ENCODE measurements at regions not wholly inside any gene's neighbourhood (a gene's known extent, or its start where the extent isn't known, plus 50 kb on each side); places are given as distances from the start of the nearest gene placed in this dataset.

GRCh38 chr14:39733741-39734140, 301.5 kb upstream of the FBXO33 start:
- TF ChIP-seq, protein P1, sequence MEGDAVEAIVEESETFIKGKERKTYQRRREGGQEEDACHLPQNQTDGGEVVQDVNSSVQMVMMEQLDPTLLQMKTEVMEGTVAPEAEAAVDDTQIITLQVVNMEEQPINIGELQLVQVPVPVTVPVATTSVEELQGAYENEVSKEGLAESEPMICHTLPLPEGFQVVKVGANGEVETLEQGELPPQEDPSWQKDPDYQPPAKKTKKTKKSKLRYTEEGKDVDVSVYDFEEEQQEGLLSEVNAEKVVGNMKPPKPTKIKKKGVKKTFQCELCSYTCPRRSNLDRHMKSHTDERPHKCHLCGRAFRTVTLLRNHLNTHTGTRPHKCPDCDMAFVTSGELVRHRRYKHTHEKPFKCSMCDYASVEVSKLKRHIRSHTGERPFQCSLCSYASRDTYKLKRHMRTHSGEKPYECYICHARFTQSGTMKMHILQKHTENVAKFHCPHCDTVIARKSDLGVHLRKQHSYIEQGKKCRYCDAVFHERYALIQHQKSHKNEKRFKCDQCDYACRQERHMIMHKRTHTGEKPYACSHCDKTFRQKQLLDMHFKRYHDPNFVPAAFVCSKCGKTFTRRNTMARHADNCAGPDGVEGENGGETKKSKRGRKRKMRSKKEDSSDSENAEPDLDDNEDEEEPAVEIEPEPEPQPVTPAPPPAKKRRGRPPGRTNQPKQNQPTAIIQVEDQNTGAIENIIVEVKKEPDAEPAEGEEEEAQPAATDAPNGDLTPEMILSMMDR (IDR thresholded peaks at IDR 0.05; ENCODE audit: low read depth, low read length), result no peak
- Histone ChIP-seq H3K27ac (no peak overlapping the region), H3K36me3 (no peaks in the 10 kb centered on the region), H3K4me3 (ENCODE audit: low read depth, low read length) (no peak overlapping the region), H3K9me3 (ENCODE audit: severe bottlenecking) (no peaks in the 10 kb centered on the region), H3K27me3 (ENCODE audit: insufficient read depth, low read depth, severe bottlenecking) (peaks cover 2% of the 10 kb centered on the region)
- no peak for DNase-seq

DNA sequence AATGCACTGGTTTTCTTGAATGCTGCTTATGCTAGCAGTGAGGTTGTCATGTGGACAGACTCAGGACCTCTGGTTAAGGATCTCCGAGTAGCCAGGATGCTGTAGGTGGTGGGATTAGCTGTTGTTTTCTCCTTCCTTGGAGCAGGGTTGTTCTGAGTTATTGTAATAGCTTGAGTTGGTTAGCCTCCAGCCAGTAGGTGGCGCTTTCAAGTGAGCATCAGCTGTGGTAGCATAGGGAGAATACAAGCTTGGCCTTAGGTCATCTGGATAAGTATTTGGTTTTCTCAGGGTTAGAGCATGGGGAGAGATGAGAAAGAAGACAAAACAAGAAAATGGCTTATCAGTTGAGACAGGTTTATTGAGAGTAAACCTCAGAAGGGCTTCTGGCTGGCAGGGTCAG, 299.7 kb upstream of the FBXO33 start:
- H3K27ac ChIP-seq, result no peak overlapping the region
- no peaks in the 10 kb centered on the region for H3K36me3 ChIP-seq
- no peaks in the 10 kb centered on the region for H3K9me3 ChIP-seq (ENCODE audit: severe bottlenecking)
- TF ChIP-seq, protein P1 (IDR thresholded peaks at IDR 0.05; ENCODE audit: low read depth, low read length), result peak; percentile 59
- H3K27me3 ChIP-seq (ENCODE audit: insufficient read depth, low read depth, severe bottlenecking), result peaks cover 6% of the 10 kb centered on the region
- peak; percentile 22 for DNase-seq
- no peak overlapping the region for H3K4me3 ChIP-seq (ENCODE audit: low read depth, low read length)

DNA sequence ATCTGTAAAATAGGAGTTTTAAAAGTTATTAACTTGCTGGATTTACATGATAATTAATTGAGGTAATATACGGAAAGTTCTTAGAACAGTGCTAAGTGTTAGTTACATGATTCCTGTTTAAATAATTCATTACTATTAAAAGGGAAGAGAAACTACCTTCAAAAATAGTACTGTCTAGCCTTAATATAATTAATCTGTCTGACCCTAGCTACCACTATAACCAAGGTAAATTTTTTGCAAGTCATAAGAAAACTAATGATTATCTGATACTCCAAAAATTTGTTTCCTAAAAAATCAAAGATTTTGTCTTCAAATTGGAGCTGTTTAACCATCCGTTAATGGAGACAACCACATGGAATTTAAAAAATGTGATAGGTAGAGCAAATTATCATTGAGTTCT, 294.3 kb upstream of the FBXO33 start:
- Histone ChIP-seq H3K4me3 (ENCODE audit: low read depth, low read length) (no peak overlapping the region), H3K27ac (no peak overlapping the region), H3K36me3 (no peaks in the 10 kb centered on the region), H3K9me3 (ENCODE audit: severe bottlenecking) (no peaks in the 10 kb centered on the region), H3K27me3 (ENCODE audit: insufficient read depth, low read depth, severe bottlenecking) (peaks cover 7% of the 10 kb centered on the region)
- TF ChIP-seq, protein P1 (IDR thresholded peaks at IDR 0.05; ENCODE audit: low read depth, low read length), result no peak
- DNase-seq, result no peak

- Histone ChIP-seq H3K36me3 (no peaks in the 10 kb centered on the region), H3K27ac (no peak overlapping the region), H3K9me3 (ENCODE audit: severe bottlenecking) (no peaks in the 10 kb centered on the region), H3K27me3 (ENCODE audit: insufficient read depth, low read depth, severe bottlenecking) (peaks cover 6% of the 10 kb centered on the region), H3K4me3 (ENCODE audit: low read depth, low read length) (no peak overlapping the region)
- TF ChIP-seq, protein P1 (IDR thresholded peaks at IDR 0.05; ENCODE audit: low read depth, low read length), result no peak
- DNase-seq, result no peak
These were observed 290.5 kb upstream of the FBXO33 start for GRCh38 chr14:39722547-39723273.

- no peak for DNase-seq
- Histone ChIP-seq H3K36me3 (no peaks in the 10 kb centered on the region), H3K9me3 (ENCODE audit: severe bottlenecking) (no peaks in the 10 kb centered on the region), H3K27ac (no peak overlapping the region), H3K27me3 (ENCODE audit: insufficient read depth, low read depth, severe bottlenecking) (peaks cover 6% of the 10 kb centered on the region), H3K4me3 (ENCODE audit: low read depth, low read length) (no peak overlapping the region)
- TF ChIP-seq, protein P1 (IDR thresholded peaks at IDR 0.05; ENCODE audit: low read depth, low read length), result no peak
These were observed 284.8 kb upstream of the FBXO33 start for GRCh38 chr14:39716987-39717570.

All from WERI-Rb-1 (cell line).